IMR-90 (cell line): ENCODE measurements at regions not wholly inside any gene's neighbourhood (a gene's known extent, or its start where the extent isn't known, plus 50 kb on each side); places are given as distances from the start of the nearest gene placed in this dataset.

Source experiments
- ATAC-seq: fragments of 200-7000 bp; cut with Tn5 transposase; 2 replicates; pipeline ENCODE4 v1.9.1; 2020; ENCODE audit warnings: low read depth, mild to moderate bottlenecking, moderate library complexity
- BruUV-seq: library from RNA; stranded (reverse); fragments of 400-500 nt; replicated peaks from 2 replicates; lab custom pipeline; 2021; lab: Mats Ljungman, UMichigan
- CTCF ChIA-PET: fragments of 300-600 bp; formaldehyde crosslinking; extraction: SDS; loops from one replicate; lab custom pipeline; 2021; ENCODE audit warnings: antibody characterized with exemption; lab: Yijun Ruan, JAX
- POLR2A ChIA-PET: fragments of 300-600 bp; sonication (Branson Sonifier 250); formaldehyde crosslinking; loops from one replicate; lab custom pipeline; 2022; ENCODE audit warnings: antibody characterized with exemption; ENCODE audit not compliant: unreplicated experiment; lab: Charles Lee
- DNase-seq: peaks from one replicate; pipeline ENCODE4 v3.0.0; 2013
- H2AFZ ChIP-seq: replicated peaks from 2 replicates; pipeline ENCODE3; 2013; ENCODE audit warnings: low read length, mild to moderate bottlenecking; ENCODE audit not compliant: poor library complexity
- H2AK5ac ChIP-seq: 2 replicates; pipeline ENCODE4 v1.6.1; 2013; ENCODE audit warnings: low read depth, low read length, inconsistent platforms
- H2AK9ac ChIP-seq: replicated peaks from 2 replicates; pipeline ENCODE3; 2013; ENCODE audit warnings: mild to moderate bottlenecking, low read depth, low read length, moderate library complexity; ENCODE audit not compliant: poor library complexity
- H2BK120ac ChIP-seq: 2 replicates; pipeline ENCODE4 v1.6.1; 2013; ENCODE audit warnings: low read depth, low read length, inconsistent platforms
- H2BK15ac ChIP-seq: 3 replicates; pipeline ENCODE4 v1.6.1; 2013; ENCODE audit warnings: low read depth, low read length, inconsistent platforms
- H2BK20ac ChIP-seq: 2 replicates; pipeline ENCODE4 v1.6.1; 2013; ENCODE audit warnings: low read depth, mild to moderate bottlenecking, inconsistent platforms, low read length, moderate library complexity
- H2BK5ac ChIP-seq: 2 replicates; pipeline ENCODE4 v1.6.1; 2013; ENCODE audit warnings: mild to moderate bottlenecking, low read depth, low read length, inconsistent platforms; ENCODE audit not compliant: poor library complexity, severe bottlenecking
- H3K14ac ChIP-seq: replicated peaks from 2 replicates; pipeline ENCODE4 v1.6.1; 2013; ENCODE audit warnings: low read depth, low read length, inconsistent platforms
- H3K18ac ChIP-seq: 2 replicates; pipeline ENCODE4 v1.6.1; 2013; ENCODE audit warnings: low read depth, low read length, control low read depth
- H3K23ac ChIP-seq: 2 replicates; pipeline ENCODE4 v1.6.1; 2013; ENCODE audit warnings: low read depth, low read length, inconsistent platforms
- H3K27ac ChIP-seq: 2 replicates; pipeline ENCODE4 v1.5.1; 2013; ENCODE audit warnings: mild to moderate bottlenecking, control low read depth, low read length; ENCODE audit not compliant: insufficient read depth
- H3K27me3 ChIP-seq: 2 replicates; pipeline ENCODE4 v1.6.1; 2013; ENCODE audit warnings: low read length; ENCODE audit not compliant: control insufficient read depth, insufficient read depth
- H3K36me3 ChIP-seq: 2 replicates; pipeline ENCODE4 v1.6.1; 2013; ENCODE audit warnings: low read length, mixed read lengths; ENCODE audit not compliant: control insufficient read depth, insufficient read depth
- H3K4ac ChIP-seq: 2 replicates; pipeline ENCODE4 v1.6.1; 2013; ENCODE audit warnings: low read depth, low read length, inconsistent platforms
- H3K4me1 ChIP-seq: 2 replicates; pipeline ENCODE4 v1.6.1; 2013; ENCODE audit warnings: low read length, mixed read lengths; ENCODE audit not compliant: control insufficient read depth, insufficient read depth
- H3K4me2 ChIP-seq: 2 replicates; pipeline ENCODE4 v1.6.1; 2013; ENCODE audit warnings: low read depth, mild to moderate bottlenecking, control low read depth, low read length, moderate library complexity
- H3K4me3 ChIP-seq: 2 replicates; pipeline ENCODE4 v1.5.1; 2013; ENCODE audit warnings: low read depth, mild to moderate bottlenecking, control low read depth, low read length, moderate library complexity; ENCODE audit not compliant: insufficient read depth
- H3K56ac ChIP-seq: 2 replicates; pipeline ENCODE4 v1.6.1; 2013; ENCODE audit warnings: low read length, inconsistent platforms; ENCODE audit not compliant: insufficient read depth; ENCODE audit errors: extremely low read depth
- H3K79me1 ChIP-seq, 2 experiments: 2 replicates each; pipeline ENCODE4 v1.6.1; 2013; ENCODE audit warnings: low read length in 2 of 2, inconsistent platforms in 1 of 2, low read depth in 1 of 2
- H3K9ac ChIP-seq: 2 replicates; pipeline ENCODE4 v1.6.1; 2013; ENCODE audit warnings: low read depth, low read length, control low read depth
- H3K9me1 ChIP-seq: 2 replicates; pipeline ENCODE4 v1.6.1; 2013; ENCODE audit warnings: low read length, inconsistent platforms; ENCODE audit not compliant: insufficient read depth
- H3K9me3 ChIP-seq: 2 replicates; pipeline ENCODE4 v1.6.1; 2013; ENCODE audit warnings: low read length; ENCODE audit not compliant: control insufficient read depth, insufficient read depth
- H4K20me1 ChIP-seq: 2 replicates; pipeline ENCODE4 v1.6.1; 2013; ENCODE audit warnings: low read length, inconsistent platforms; ENCODE audit not compliant: insufficient read depth
- H4K5ac ChIP-seq: 2 replicates; pipeline ENCODE4 v1.6.1; 2013; ENCODE audit warnings: mild to moderate bottlenecking, low read depth, low read length, control low read depth
- H4K8ac ChIP-seq, 2 experiments: 2 replicates each; pipeline ENCODE4 v1.6.1; 2013; ENCODE audit warnings: low read depth in 2 of 2, low read length in 2 of 2, control low read depth in 1 of 2, inconsistent platforms in 1 of 2
- H4K91ac ChIP-seq: 2 replicates; pipeline ENCODE4 v1.6.1; 2013; ENCODE audit warnings: low read depth, low read length, inconsistent platforms; ENCODE audit not compliant: insufficient read depth
- CEBPB ChIP-seq: IDR thresholded peaks from 2 replicates; pipeline ENCODE4 v1.6.1; 2012; ENCODE audit warnings: low read depth, low read length, improper control_type of control experiment
- CHD1 ChIP-seq: IDR thresholded peaks from 2 replicates; pipeline ENCODE4 v1.6.1; 2012; ENCODE audit warnings: low read depth, low read length, improper control_type of control experiment
- CTCF ChIP-seq: conservative IDR thresholded peaks from 2 replicates; pipeline ENCODE4 v1.5.1; 2012; ENCODE audit warnings: mild to moderate bottlenecking, low read depth, low read length, improper control_type of control experiment
- FOS ChIP-seq: fragments of 150-350 bp; IDR thresholded peaks from 2 replicates; pipeline ENCODE4 v1.6.1; 2016; ENCODE audit warnings: low read depth, low read length
- MAFK ChIP-seq: IDR thresholded peaks from 2 replicates; pipeline ENCODE4 v1.6.1; 2012; ENCODE audit warnings: low read depth, low read length, improper control_type of control experiment
- MAZ ChIP-seq: IDR thresholded peaks from 2 replicates; pipeline ENCODE4 v1.6.1; 2012; ENCODE audit warnings: low read depth, mild to moderate bottlenecking, low read length, improper control_type of control experiment, moderate library complexity, borderline replicate concordance
- MXI1 ChIP-seq: IDR thresholded peaks from 2 replicates; pipeline ENCODE4 v1.6.1; 2012; ENCODE audit warnings: low read depth, mild to moderate bottlenecking, low read length, moderate library complexity, borderline replicate concordance
- NFE2L2 ChIP-seq: fragments of 150-350 bp; IDR thresholded peaks from 2 replicates; pipeline ENCODE4 v1.6.1; 2016; ENCODE audit warnings: low read depth, mild to moderate bottlenecking, low read length
- RAD21 ChIP-seq: IDR thresholded peaks from 2 replicates; pipeline ENCODE4 v1.6.1; 2012; ENCODE audit warnings: low read length, improper control_type of control experiment
- RCOR1 ChIP-seq: IDR thresholded peaks from 2 replicates; pipeline ENCODE4 v1.6.1; 2012; ENCODE audit warnings: mild to moderate bottlenecking, low read length, improper control_type of control experiment; ENCODE audit not compliant: insufficient replicate concordance
- SMC3 ChIP-seq: fragments of 150-350 bp; IDR thresholded peaks from 2 replicates; pipeline ENCODE4 v1.6.1; 2016; ENCODE audit warnings: low read depth, mild to moderate bottlenecking, antibody characterized with exemption, low read length, moderate library complexity
- USF2 ChIP-seq: fragments of 150-350 bp; IDR thresholded peaks from 2 replicates; pipeline ENCODE4 v1.6.1; 2017; ENCODE audit warnings: mild to moderate bottlenecking, antibody characterized with exemption, low read length, low read depth
- WGBS, 2 experiments: methylation state at CpG; one replicate each; pipeline versions ENCODE4 v1.1.5 to v1.1.7; 2013; ENCODE audit warnings: missing lambda C conversion rate in 2 of 2; ENCODE audit not compliant: insufficient read length in 1 of 2; ENCODE audit errors: extremely low coverage in 2 of 2; 5-methylcytosine and 5-hydroxymethylcytosine counted together
- dilution Hi-C: fragments of 300-500 bp; cut with HindIII; formaldehyde crosslinking; loops from one replicate; pipeline ENCODE4 v1.14.3; 2018; ENCODE audit warnings: low sequenced_read_pairs; ENCODE audit not compliant: unreplicated experiment
- in situ Hi-C: fragments of 300-500 bp; cut with MboI; formaldehyde crosslinking; loops from 3 replicates; pipeline ENCODE4 v1.14.3; 2019; ENCODE audit warnings: low sequenced_read_pairs, inconsistent platforms, mixed read lengths
- intact Hi-C: fragments of 100-400 bp; cut with micrococcal nuclease; formaldehyde crosslinking; loops from 2 replicates; pipeline ENCODE4 v1.10.0; 2022
- TF ChIP-seq, protein P1 (sequence below): fragments of 150-350 bp; IDR thresholded peaks from 2 replicates; pipeline ENCODE4 v1.6.1; 2016; ENCODE audit warnings: low read depth, mild to moderate bottlenecking, low read length, moderate library complexity, borderline replicate concordance

- Histone ChIP-seq H3K4me3 (no peak overlapping the region), H2AK9ac (no peak overlapping the region), H3K9me3 (peaks cover 14% of the 10 kb centered on the region), H4K20me1 (no peaks in the 10 kb centered on the region), H3K27ac (no peak overlapping the region), H3K9ac (no peak overlapping the region), H3K23ac (no peak overlapping the region), H2BK5ac (no peak overlapping the region), H3K36me3 (no peaks in the 10 kb centered on the region), H3K4me1 (no peaks in the 10 kb centered on the region), H2BK120ac (no peak overlapping the region), H3K56ac (no peak overlapping the region), H3K79me1 (no peaks in the 10 kb centered on the region), H3K4ac (no peak overlapping the region), H3K18ac (no peak overlapping the region), H3K9me1 (no peaks in the 10 kb centered on the region), H3K4me2 (no peak overlapping the region), H3K14ac (no peak overlapping the region), H2BK15ac (no peak overlapping the region), H2BK20ac (no peak overlapping the region), H4K8ac (no peak overlapping the region), H2AFZ (no peak overlapping the region), H4K91ac (no peak overlapping the region), H4K5ac (no peak overlapping the region), H3K27me3 (no peaks in the 10 kb centered on the region), H2AK5ac (no peak overlapping the region)
- BruUV-seq: no TSS peak
- in situ Hi-C loops: no loop called here
- DNase-seq: no peak
- TF ChIP-seq MAZ (no peak), USF2 (no peak), MAFK (no peak), CEBPB (no peak), FOS (no peak), RCOR1 (no peak), CTCF (no peak), NFE2L2 (no peak), SMC3 (no peak), CHD1 (no peak), RAD21 (no peak), MXI1 (no peak)
- TF ChIP-seq, protein P1, sequence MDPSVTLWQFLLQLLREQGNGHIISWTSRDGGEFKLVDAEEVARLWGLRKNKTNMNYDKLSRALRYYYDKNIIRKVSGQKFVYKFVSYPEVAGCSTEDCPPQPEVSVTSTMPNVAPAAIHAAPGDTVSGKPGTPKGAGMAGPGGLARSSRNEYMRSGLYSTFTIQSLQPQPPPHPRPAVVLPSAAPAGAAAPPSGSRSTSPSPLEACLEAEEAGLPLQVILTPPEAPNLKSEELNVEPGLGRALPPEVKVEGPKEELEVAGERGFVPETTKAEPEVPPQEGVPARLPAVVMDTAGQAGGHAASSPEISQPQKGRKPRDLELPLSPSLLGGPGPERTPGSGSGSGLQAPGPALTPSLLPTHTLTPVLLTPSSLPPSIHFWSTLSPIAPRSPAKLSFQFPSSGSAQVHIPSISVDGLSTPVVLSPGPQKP: no peak
- dilution Hi-C loops: no loop called here
- POLR2A ChIA-PET: no interaction called here
- CTCF ChIA-PET: no interaction called here
- intact Hi-C loops: no loop called here
- no peak for ATAC-seq
- WGBS, 2 experiments: no CpG with 5 or more reads among the region's 5 CpGs
Measured at GRCh38 chr2:107036293-107036692, 150.3 kb upstream of the ST6GAL2 start.
